Endothelial cell (in vitro differentiated cells): ENCODE measurements at regions not wholly inside any gene's neighbourhood (a gene's known extent, or its start where the extent isn't known, plus 50 kb on each side); places are given as distances from the start of the nearest gene placed in this dataset.
"Not testable (repeated sequence)": the region's sequence is repeated elsewhere in the genome, so short reads cannot be mapped to it uniquely, and the experiment has no call there.

ENCODE experiments used
- DNase-seq: peaks from one replicate; pipeline ENCODE4 v3.0.0; 2021; ENCODE audit warnings: low spot score
- H3K27ac Mint-ChIP-seq: one replicate; pipeline ENCODE4 v1.8.0; 2021; ENCODE audit warnings: mixed read lengths, inconsistent platforms; ENCODE audit not compliant: unreplicated experiment
- H3K27me3 Mint-ChIP-seq: one replicate; pipeline ENCODE4 v1.8.0; 2021; ENCODE audit warnings: mild to moderate bottlenecking, moderate library complexity, mixed read lengths, inconsistent platforms; ENCODE audit not compliant: unreplicated experiment
- H3K36me3 Mint-ChIP-seq: one replicate; pipeline ENCODE4 v1.8.0; 2021; ENCODE audit warnings: mild to moderate bottlenecking, low read depth, mixed read lengths, inconsistent platforms; ENCODE audit not compliant: unreplicated experiment
- H3K4me1 Mint-ChIP-seq: one replicate; pipeline ENCODE4 v1.8.0; 2021; ENCODE audit warnings: mild to moderate bottlenecking, mixed read lengths, inconsistent platforms; ENCODE audit not compliant: unreplicated experiment
- H3K4me3 Mint-ChIP-seq: one replicate; pipeline ENCODE4 v1.8.0; 2021; ENCODE audit warnings: mild to moderate bottlenecking, mixed read lengths, inconsistent platforms; ENCODE audit not compliant: unreplicated experiment
- H3K9me3 Mint-ChIP-seq: one replicate; pipeline ENCODE4 v1.8.0; 2021; ENCODE audit warnings: mixed read lengths, inconsistent platforms; ENCODE audit not compliant: unreplicated experiment
- TF ChIP-seq, protein P1 (sequence below): fragments of 200-600 bp; sonication (generic); IDR thresholded peaks from one replicate; pipeline ENCODE4 v1.5.0; 2021; ENCODE audit warnings: antibody characterized with exemption; ENCODE audit not compliant: unreplicated experiment

DNA sequence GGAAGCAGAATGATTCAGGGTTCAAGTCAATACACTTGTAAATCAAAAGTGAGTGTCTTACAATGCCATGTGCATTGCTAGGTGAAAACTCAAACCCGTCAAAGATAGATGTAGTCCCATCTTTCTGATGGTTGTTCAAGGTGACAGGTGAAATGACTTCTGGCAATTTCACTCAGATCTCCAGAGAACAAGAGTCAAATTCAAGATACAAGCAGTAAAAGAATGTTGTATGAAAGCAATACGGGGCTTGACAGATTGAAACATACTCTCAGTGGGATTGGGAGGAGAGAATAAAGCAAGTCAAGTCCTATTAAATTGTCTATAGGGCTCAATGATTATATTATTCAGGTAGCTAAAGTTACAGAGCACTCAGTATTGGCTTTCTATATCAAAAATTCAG, 105.1 kb upstream of the ANXA10 start:
- DNase-seq, result no peak
- Mint-ChIP-seq H3K27me3 (peaks cover 1% of the 10 kb centered on the region), H3K9me3 (no peaks in the 10 kb centered on the region), H3K4me3 (no peak overlapping the region), H3K4me1 (no peaks in the 10 kb centered on the region), H3K36me3 (no peaks in the 10 kb centered on the region), H3K27ac (no peak overlapping the region)
- TF ChIP-seq, protein P1, sequence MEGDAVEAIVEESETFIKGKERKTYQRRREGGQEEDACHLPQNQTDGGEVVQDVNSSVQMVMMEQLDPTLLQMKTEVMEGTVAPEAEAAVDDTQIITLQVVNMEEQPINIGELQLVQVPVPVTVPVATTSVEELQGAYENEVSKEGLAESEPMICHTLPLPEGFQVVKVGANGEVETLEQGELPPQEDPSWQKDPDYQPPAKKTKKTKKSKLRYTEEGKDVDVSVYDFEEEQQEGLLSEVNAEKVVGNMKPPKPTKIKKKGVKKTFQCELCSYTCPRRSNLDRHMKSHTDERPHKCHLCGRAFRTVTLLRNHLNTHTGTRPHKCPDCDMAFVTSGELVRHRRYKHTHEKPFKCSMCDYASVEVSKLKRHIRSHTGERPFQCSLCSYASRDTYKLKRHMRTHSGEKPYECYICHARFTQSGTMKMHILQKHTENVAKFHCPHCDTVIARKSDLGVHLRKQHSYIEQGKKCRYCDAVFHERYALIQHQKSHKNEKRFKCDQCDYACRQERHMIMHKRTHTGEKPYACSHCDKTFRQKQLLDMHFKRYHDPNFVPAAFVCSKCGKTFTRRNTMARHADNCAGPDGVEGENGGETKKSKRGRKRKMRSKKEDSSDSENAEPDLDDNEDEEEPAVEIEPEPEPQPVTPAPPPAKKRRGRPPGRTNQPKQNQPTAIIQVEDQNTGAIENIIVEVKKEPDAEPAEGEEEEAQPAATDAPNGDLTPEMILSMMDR, result no peak

DNA sequence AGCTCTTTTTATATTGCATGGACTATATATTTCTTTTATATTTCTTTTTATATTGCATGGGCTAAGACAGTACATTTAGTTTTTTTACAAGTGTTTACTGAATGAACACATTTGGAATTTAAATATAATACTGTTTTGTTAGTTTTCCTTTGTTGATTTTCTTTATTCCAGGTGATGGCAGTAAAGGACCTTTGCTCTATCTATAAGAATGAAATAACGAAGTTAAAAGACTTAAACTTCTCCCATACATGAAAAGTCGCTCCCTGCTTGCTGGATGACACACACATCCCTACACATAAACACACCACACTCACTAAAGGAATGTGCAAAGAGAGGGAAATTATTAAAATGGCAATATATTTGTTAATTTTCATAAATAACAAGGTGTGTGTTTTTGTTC, 102.5 kb upstream of the ANXA10 start:
- no peaks in the 10 kb centered on the region for H3K27me3 Mint-ChIP-seq
- H3K36me3 Mint-ChIP-seq, result no peaks in the 10 kb centered on the region
- H3K9me3 Mint-ChIP-seq, result no peaks in the 10 kb centered on the region
- TF ChIP-seq, protein P1, result no peak
- no peaks in the 10 kb centered on the region for H3K4me1 Mint-ChIP-seq
- H3K4me3 Mint-ChIP-seq, result no peak overlapping the region
- no peak for DNase-seq
- H3K27ac Mint-ChIP-seq, result no peak overlapping the region

DNA sequence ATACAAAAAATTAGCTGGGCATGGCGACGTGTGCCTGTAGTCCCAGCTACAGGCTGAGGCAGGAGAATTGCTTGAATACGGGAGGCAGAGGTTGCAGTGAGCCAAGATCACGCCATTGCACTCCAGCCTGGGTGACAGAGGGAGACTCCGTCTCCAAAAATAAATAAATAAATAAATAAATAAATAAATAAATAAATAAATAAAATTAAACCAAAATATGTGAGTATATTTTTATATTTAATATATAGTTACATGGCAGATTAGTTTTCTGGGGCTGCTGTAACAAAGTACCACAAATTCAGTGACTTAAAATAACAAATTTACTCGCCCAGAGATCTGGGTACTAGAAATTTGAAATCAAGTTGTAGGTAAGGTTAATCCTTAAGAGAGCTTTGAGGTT, 84.2 kb upstream of the ANXA10 start:
- not testable (repeated sequence) for H3K27me3 Mint-ChIP-seq, H3K4me1 Mint-ChIP-seq, H3K9me3 Mint-ChIP-seq, H3K4me3 Mint-ChIP-seq, DNase-seq, H3K36me3 Mint-ChIP-seq, H3K27ac Mint-ChIP-seq

DNA sequence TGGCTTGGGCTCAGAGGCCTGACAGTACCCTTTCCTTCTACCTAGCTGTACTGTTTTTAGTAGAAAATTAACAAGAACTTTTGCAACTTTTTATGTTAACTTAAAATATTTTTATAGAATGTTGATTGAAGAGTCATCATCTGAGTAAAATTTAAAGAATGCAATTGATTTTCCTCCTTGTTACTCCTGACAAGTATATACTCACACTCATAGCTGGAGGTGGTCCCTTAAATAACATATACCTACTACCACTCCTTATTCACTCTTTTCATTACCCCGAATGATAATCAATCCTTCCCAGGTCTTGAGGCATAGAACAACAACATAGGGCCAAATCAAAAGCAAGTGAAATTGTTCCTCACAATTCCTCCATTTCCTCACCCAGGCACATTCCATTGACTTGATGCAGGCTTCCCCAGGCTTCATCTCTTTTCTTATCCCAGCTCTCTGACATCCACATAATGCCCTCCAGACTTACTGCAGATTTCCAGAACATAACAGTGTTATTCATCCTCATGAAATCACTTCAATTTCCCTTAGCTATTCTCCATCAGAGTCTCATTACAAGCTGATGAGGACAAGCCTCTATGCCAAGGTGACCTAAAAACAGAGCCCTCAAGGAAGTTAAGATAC, 73.2 kb upstream of the ANXA10 start:
- no peak overlapping the region for H3K27ac Mint-ChIP-seq
- DNase-seq, result no peak
- H3K4me1 Mint-ChIP-seq, result no peaks in the 10 kb centered on the region
- no peaks in the 10 kb centered on the region for H3K36me3 Mint-ChIP-seq
- peaks cover 7% of the 10 kb centered on the region for H3K9me3 Mint-ChIP-seq
- no peak overlapping the region for H3K4me3 Mint-ChIP-seq
- TF ChIP-seq, protein P1, result no peak
- H3K27me3 Mint-ChIP-seq, result peaks cover 3% of the 10 kb centered on the region

DNA sequence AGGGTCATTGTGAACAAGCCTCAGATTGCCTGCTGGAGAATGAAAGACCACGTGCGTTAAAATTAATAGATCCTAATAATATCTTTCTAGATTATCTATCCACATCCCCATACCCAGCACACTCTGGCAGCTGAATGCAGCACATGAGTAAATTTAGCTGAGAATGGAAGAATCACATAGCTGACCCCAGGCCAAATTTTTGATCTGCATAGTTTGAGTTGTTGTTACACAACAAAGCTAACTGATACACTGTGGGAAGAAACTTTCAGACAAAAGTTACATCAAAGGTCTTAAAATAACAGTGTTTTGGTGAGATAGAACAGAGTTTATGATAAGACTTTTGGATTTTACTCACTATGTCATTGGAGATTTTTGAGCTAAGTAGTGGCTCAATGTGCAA, 72.4 kb upstream of the ANXA10 start:
- Mint-ChIP-seq H3K36me3 (no peaks in the 10 kb centered on the region), H3K4me1 (no peaks in the 10 kb centered on the region), H3K9me3 (peaks cover 7% of the 10 kb centered on the region), H3K4me3 (no peak overlapping the region), H3K27me3 (peaks cover 2% of the 10 kb centered on the region), H3K27ac (no peak overlapping the region)
- DNase-seq, result no peak
- TF ChIP-seq, protein P1, result no peak
